Urothelium cell line (cell line): ENCODE measurements at regions not wholly inside any gene's neighbourhood (a gene's known extent, or its start where the extent isn't known, plus 50 kb on each side); places are given as distances from the start of the nearest gene placed in this dataset.
A peak's percentile ranks its signal among the peaks of the same experiment; 100 is the strongest.
"Not testable (repeated sequence)": the region's sequence is repeated elsewhere in the genome, so short reads cannot be mapped to it uniquely, and the experiment has no call there.

Experiments
- DNase-seq: peaks from one replicate; pipeline ENCODE4 v3.0.0; 2011; ENCODE audit warnings: low spot score, mixed read lengths
- FAIRE-seq: peaks from 2 replicates; lab custom pipeline; 2011; peaks lifted over from hg19 to GRCh38; lab: Jason Lieb, UNC

DNA sequence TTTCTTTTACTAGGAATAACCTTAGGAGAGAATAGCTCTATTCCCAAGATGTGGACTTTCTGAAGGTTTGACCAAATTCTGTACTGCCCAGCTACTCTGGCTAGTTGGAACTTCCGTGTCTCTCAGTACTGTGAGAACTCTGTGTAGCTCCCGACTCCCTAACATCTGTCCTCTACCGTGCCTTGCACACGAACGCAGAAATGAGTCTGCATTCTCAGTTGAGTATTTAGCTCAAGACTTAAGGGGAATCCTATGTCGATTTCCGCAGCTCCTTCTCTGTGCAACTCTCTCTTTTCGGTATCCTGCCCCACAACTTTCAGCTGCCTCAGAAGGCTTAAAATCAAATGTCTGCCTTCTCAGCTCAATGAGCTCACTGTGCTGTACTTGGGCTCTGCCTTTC, 86.7 kb upstream of the EPHB3 start:
- FAIRE-seq (no peak), DNase-seq (no peak)

- no peak for FAIRE-seq
Measured at GRCh38 chr3:184477940-184478339, 83.6 kb upstream of the EPHB3 start.

DNA sequence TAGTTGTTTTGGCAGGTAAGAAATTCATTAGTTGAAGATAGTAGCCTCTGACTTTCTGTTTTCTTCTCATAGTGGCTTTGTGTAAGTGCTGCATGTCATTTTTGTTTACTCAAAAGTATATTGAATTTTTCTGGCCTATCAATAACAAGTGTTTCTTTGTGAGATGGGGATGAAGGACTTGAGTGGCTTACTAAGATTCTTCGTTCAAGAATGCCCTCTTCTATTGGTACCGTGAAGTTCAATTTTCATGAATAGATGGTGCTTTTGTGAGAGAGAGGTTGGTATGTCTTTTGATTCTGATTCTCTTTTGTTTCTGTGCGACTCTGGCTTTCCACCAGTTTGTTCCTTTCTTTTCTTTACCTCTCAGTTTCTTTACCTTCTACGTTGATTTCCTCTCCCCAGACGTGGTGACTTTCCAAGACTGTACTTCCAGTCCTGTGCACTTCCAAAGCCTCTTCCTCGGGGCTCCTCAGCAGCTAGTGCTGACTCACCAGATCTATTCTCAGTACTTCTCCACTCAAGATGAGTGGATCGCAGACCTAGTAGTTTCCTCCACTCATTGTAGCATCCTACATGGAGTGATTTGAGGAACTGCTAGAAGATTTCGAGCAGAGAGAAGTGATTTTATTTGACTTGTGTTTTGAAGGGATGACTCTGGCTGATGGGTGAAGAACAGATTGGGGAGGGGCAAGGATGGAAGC, 82.0 kb upstream of the EPHB3 start:
- FAIRE-seq (no peak), DNase-seq (no peak)

More at GRCh38 chr3:184477940-184478339, 83.6 kb upstream of the EPHB3 start:
- no peak for DNase-seq

GRCh38 chr3:184480831-184481230, 80.8 kb upstream of the EPHB3 start:
- FAIRE-seq (no peak), DNase-seq (no peak)

- no peak for DNase-seq
- FAIRE-seq: no peak
Measured at GRCh38 chr3:184481984-184482671, 79.5 kb upstream of the EPHB3 start.

- no peak for DNase-seq
- FAIRE-seq: no peak
Measured at GRCh38 chr3:184485241-184485640, 76.3 kb upstream of the EPHB3 start.

- no peak for DNase-seq
- no peak for FAIRE-seq
Measured at GRCh38 chr3:184485906-184486305, 75.7 kb upstream of the EPHB3 start.

DNA sequence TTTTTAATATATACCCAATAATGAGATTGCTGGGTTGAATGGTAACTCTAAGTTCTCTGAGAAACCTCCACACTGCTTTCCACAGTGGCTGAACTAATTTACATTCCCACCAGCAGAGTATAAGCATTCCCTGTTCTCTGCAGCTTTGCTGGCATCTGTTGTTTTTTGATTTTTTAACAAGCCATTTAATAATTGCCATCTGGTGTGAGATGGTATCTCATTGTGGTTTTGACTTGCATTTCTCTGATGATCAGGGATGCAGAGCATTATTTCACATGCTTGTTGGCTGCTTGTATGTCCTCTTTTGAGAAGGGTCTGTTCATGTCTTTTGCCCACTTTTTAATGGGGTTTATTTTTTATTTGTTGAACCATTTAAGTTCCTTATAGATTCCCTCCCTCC, 75.0 kb upstream of the EPHB3 start:
- no peak for FAIRE-seq
- DNase-seq: no peak

- peak; percentile 48 for FAIRE-seq
Measured at GRCh38 chr3:184488577-184488976, 73.0 kb upstream of the EPHB3 start.

DNA sequence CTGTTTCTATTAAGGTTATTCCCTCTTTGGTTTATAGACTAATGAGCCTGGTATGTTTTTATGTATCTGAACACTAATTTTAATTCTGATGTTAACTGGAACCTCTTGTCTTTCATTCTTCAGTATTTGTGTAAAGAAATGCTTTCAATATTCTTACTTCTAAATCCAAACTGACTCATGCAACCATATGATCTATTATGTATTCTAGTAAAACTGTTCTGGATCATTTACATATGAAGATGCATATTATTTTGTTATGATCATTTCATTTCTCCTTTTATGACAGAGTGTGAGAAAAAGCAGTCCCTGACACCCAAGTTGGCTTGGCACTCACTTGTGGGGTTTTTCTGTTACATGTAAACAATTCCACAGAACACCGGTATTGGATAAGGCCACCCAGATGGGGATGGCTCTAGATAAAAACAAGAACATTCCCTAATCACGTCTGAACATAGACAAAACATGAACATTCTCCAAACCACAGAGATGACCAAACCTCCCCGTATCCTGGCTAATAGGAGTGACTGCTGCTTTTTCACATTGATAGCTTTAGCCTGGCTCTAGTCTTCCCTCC, 72.2 kb upstream of the EPHB3 start:
- FAIRE-seq (no peak), DNase-seq (no peak)

More at GRCh38 chr3:184488577-184488976, 73.0 kb upstream of the EPHB3 start:
- DNase-seq: no peak

DNA sequence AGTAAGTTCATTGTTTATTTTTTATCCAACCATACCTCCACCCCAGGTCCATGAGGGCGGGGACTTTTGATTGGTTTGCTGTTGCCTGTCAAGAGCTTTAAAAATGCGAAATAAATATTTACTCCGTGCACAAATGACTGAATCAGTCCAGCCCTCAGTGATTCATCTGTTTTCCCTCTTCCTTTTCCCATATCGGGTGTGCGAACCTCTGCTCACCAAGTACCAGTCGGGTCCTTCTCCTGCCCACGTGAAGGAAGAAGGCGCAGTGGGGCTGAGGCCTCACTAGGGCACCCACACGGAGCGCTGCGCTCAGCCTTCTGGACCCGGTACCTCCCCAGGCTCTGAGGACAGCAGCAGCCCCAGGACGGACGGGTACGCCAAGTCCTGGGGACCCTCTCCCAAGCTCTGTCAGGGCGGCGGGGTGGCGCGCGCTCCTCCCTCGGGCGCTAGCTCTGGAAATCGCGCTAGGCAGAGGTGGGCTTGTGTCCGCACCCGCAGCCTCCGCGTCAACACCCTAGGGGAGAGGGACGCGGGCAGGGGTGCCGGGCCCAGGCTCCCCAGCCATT, 70.5 kb upstream of the EPHB3 start:
- DNase-seq: no peak
- no peak for FAIRE-seq

DNA sequence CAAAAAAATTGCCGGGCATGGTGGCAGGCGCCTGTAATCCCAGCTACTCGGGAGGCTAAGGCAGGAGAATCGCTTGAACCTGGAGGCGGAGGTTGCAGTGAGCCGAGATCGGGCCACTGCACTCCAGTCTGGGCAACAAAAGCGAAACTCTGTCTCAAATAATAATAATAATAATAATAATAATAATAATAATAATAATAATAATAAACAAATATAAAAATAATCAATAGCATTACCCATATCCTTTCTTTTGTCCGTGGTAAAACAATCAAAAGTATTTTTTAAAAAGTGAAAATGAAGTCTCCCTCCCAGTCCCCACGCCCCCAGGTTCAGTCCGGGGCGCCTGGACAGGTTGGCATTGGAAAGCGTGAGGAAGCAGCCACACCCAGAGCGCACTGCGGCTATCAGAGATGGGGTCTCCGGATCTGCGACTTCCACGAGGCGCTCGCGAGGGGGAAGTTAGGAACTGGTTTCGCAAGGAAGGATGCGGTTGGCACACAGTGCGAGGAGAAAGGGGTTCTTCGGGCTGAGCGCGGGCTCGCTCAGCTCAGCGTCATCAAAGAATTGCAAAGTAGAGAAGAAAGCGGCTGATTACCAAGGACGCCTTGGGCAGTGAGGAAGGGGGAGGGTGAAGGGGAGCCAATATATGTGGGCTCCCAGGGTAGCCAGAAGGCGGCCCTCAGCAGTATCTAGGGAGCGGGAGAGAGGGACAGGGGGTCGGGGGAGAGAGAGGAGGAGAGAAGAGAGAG, 69.5 kb upstream of the EPHB3 start:
- DNase-seq: no peak
- no peak for FAIRE-seq

DNA sequence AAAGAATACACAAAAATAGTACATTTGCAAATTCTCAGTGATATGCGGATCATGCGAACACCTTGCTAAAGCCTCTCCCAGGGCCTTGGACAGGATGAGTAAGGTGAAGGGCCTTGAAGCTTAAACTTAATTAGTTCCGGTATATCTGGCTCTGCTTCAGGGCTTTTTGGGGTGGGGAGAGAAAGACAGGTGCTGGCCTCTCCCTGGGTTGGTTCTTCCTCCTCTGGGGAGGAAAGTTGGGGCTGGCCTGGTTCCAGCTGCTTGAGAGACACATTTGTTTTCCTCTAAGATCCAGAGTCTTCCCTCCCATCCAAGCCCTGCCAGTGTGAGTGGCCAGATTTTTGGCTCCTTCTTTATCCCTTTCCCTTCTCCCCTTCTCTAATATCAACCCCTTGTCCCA, 64.7 kb upstream of the EPHB3 start:
- FAIRE-seq (no peak), DNase-seq (no peak)

- no peak for DNase-seq
- FAIRE-seq: no peak
Measured at GRCh38 chr3:184497804-184498203, 63.8 kb upstream of the EPHB3 start.

GRCh38 chr3:184498986-184499606, 62.5 kb upstream of the EPHB3 start:
- FAIRE-seq (no peak), DNase-seq (no peak)

GRCh38 chr3:184500344-184500923, 61.2 kb upstream of the EPHB3 start:
- no peak for FAIRE-seq

GRCh38 chr3:184502123-184502667, 59.4 kb upstream of the EPHB3 start:
- FAIRE-seq (no peak), DNase-seq (no peak)

More at GRCh38 chr3:184500344-184500923, 61.2 kb upstream of the EPHB3 start:
- DNase-seq: no peak

GRCh38 chr3:184502841-184503240, 58.7 kb upstream of the EPHB3 start:
- not testable (repeated sequence) for FAIRE-seq, DNase-seq

GRCh38 chr3:184503647-184504046, 57.9 kb upstream of the EPHB3 start:
- no peak for FAIRE-seq
- no peak for DNase-seq
